ENCODE measurements at regions not wholly inside any gene's neighbourhood (a gene's known extent, or its start where the extent isn't known, plus 50 kb on each side); places are given as distances from the start of the nearest gene placed in this dataset.

- DNase-seq, result no peak
Observed at GRCh38 chr3:28835751-28836150, 445.1 kb upstream of the RBMS3 start.

GRCh38 chr3:28836199-28836598, 444.7 kb upstream of the RBMS3 start:
- no peak for DNase-seq

GRCh38 chr3:28840976-28841376, 439.9 kb upstream of the RBMS3 start:
- no peak for DNase-seq

- no peak for DNase-seq
Observed at GRCh38 chr3:28841441-28841840, 439.4 kb upstream of the RBMS3 start.

GRCh38 chr3:28844298-28845005, 436.4 kb upstream of the RBMS3 start:
- no peak for DNase-seq

- no peak for DNase-seq
Observed at GRCh38 chr3:28845006-28845324, 435.9 kb upstream of the RBMS3 start.

- DNase-seq, result no peak
Observed at GRCh38 chr3:28846971-28847478, 433.8 kb upstream of the RBMS3 start.

- DNase-seq, result no peak
Observed at GRCh38 chr3:28847736-28848135, 433.1 kb upstream of the RBMS3 start.

GRCh38 chr3:28850186-28850585, 430.7 kb upstream of the RBMS3 start:
- DNase-seq, result no peak

GRCh38 chr3:28853830-28854229, 427.0 kb upstream of the RBMS3 start:
- DNase-seq, result no peak

- DNase-seq, result no peak
Observed at GRCh38 chr3:28856796-28857195, 424.1 kb upstream of the RBMS3 start.

GRCh38 chr3:28859897-28860296, 421.0 kb upstream of the RBMS3 start:
- no peak for DNase-seq

- peak; percentile 62 for DNase-seq
Observed at GRCh38 chr3:28860307-28860706, 420.6 kb upstream of the RBMS3 start.

GRCh38 chr3:28863186-28863585, 417.7 kb upstream of the RBMS3 start:
- no peak for DNase-seq

- DNase-seq, result no peak
Observed at GRCh38 chr3:28867836-28868235, 413.0 kb upstream of the RBMS3 start.

- DNase-seq, result no peak
Observed at GRCh38 chr3:28868897-28869296, 412.0 kb upstream of the RBMS3 start.

GRCh38 chr3:28877912-28878311, 403.0 kb upstream of the RBMS3 start:
- no peak for DNase-seq

- DNase-seq, result no peak
Observed at GRCh38 chr3:28890373-28890772, 390.5 kb upstream of the RBMS3 start.

GRCh38 chr3:28891485-28891884, 389.4 kb upstream of the RBMS3 start:
- DNase-seq, result no peak

- DNase-seq, result no peak
Observed at GRCh38 chr3:28900301-28900700, 380.6 kb upstream of the RBMS3 start.

- DNase-seq, result no peak
Observed at GRCh38 chr3:28901018-28901417, 379.9 kb upstream of the RBMS3 start.

- DNase-seq, result no peak
Observed at GRCh38 chr3:28903171-28903601, 377.7 kb upstream of the RBMS3 start.

- no peak for DNase-seq
Observed at GRCh38 chr3:28905798-28906197, 375.1 kb upstream of the RBMS3 start.

- no peak for DNase-seq
Observed at GRCh38 chr3:28906561-28907310, 374.1 kb upstream of the RBMS3 start.

GRCh38 chr3:28907616-28908015, 373.3 kb upstream of the RBMS3 start:
- DNase-seq, result no peak
